PFSK-1 (cell line): ENCODE measurements at regions not wholly inside any gene's neighbourhood (a gene's known extent, or its start where the extent isn't known, plus 50 kb on each side); places are given as distances from the start of the nearest gene placed in this dataset.

Experiments used
- FOXP2 ChIP-seq: optimal IDR thresholded peaks from 2 replicates; pipeline ENCODE3; 2011; ENCODE audit warnings: borderline replicate concordance, control low read depth, inconsistent platforms; ENCODE audit not compliant: insufficient read depth; ENCODE audit errors: extremely low read length, extremely low read depth
- POLR2AphosphoS5 ChIP-seq: IDR thresholded peaks from 2 replicates; pipeline ENCODE4 v1.6.1; 2012; ENCODE audit warnings: low read depth, mild to moderate bottlenecking, control low read depth, low read length, moderate library complexity
- SIN3A ChIP-seq: IDR thresholded peaks from 2 replicates; pipeline ENCODE4 v1.6.1; 2012; ENCODE audit warnings: mild to moderate bottlenecking, low read length, moderate library complexity, borderline replicate concordance; ENCODE audit not compliant: insufficient read depth
- TAF1 ChIP-seq: IDR thresholded peaks from 2 replicates; pipeline ENCODE4 v1.6.1; 2012; ENCODE audit warnings: low read length, control low read depth, borderline replicate concordance; ENCODE audit not compliant: insufficient read depth
- TF ChIP-seq, protein P1 (sequence below), 2 experiments: IDR thresholded peaks; 2 replicates each; pipeline versions ENCODE4 v1.6.1 to v1.8.0; 2011 to 2012; ENCODE audit warnings: low read depth in 2 of 2, low read length in 2 of 2, control low read depth in 1 of 2, inconsistent platforms in 1 of 2, mild to moderate bottlenecking in 1 of 2, moderate library complexity in 1 of 2; ENCODE audit not compliant: insufficient read depth in 1 of 2

DNA sequence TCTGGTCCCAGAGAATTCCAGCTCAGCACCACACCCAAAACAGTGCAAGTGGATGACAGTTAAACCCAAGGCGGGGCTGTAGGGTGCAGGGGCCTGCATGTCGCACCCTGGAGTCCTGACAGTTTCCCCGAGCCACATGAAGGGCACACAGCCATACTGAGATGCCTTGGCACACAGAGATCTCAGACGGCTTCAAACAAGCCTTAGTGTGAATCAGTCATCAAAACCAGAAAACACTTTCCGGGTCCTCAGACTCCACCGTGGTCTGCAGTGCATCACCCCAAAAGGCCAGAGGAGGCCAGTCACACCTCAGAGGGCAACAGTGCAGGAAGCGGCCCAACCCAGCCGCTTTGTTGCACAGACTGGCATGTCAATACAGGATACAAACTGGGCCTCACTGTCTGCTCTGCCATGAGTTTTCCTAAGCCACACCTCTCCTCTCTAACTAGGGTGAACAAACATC is 64.6 kb upstream of the ENPP6 start:
- no peak for TF ChIP-seq FOXP2
- TF ChIP-seq TAF1: no peak
- no peak for TF ChIP-seq POLR2AphosphoS5
- TF ChIP-seq, protein P1, sequence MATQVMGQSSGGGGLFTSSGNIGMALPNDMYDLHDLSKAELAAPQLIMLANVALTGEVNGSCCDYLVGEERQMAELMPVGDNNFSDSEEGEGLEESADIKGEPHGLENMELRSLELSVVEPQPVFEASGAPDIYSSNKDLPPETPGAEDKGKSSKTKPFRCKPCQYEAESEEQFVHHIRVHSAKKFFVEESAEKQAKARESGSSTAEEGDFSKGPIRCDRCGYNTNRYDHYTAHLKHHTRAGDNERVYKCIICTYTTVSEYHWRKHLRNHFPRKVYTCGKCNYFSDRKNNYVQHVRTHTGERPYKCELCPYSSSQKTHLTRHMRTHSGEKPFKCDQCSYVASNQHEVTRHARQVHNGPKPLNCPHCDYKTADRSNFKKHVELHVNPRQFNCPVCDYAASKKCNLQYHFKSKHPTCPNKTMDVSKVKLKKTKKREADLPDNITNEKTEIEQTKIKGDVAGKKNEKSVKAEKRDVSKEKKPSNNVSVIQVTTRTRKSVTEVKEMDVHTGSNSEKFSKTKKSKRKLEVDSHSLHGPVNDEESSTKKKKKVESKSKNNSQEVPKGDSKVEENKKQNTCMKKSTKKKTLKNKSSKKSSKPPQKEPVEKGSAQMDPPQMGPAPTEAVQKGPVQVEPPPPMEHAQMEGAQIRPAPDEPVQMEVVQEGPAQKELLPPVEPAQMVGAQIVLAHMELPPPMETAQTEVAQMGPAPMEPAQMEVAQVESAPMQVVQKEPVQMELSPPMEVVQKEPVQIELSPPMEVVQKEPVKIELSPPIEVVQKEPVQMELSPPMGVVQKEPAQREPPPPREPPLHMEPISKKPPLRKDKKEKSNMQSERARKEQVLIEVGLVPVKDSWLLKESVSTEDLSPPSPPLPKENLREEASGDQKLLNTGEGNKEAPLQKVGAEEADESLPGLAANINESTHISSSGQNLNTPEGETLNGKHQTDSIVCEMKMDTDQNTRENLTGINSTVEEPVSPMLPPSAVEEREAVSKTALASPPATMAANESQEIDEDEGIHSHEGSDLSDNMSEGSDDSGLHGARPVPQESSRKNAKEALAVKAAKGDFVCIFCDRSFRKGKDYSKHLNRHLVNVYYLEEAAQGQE (IDR thresholded peaks at IDR 0.05; ENCODE audit: insufficient read depth in 1 of 2, low read depth in 2 of 2, low read length in 2 of 2): no peak
- TF ChIP-seq SIN3A: no peak

DNA sequence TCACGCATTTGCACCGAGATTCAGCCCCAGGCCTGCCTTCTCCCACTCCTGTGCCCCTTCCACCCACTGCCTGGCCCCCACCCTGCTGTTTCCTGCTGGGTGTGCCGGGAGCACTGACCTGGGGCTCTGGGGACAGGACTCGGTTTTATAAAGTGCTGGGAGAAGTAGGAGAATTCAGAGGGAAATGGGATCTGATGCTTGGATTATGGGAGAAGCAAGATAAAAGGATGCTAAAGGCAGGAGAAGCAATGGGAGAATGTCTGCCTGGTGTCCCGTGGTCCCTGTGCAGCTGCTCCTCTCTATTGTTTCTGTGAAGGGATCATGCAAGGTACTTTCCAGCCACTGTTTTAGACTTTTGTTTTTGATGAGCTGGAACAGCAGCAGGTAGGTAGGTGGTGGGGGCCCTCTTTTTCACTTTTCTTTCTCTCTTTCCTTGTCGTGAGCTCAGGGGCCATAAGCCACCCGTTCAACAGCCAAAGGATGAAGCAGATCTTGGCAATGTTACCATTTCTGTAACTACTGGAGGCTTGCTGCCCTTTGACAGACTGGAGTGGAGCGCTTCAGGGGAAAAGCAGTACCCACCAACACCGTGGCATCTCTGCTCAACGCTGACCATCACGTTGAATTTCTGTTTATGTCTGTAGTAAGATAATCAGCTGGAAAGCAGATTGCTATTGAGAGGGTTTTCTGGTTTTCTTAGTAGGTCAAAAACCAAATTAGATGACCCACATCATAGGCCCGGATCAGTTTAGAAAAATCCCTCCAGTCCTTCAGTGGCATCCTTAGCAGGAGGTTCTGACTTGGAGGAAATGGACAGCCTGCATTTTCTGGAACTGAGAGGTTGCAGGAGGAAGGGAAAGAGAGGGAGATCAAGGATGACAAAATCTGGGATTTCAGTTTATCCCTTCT is 63.8 kb upstream of the ENPP6 start:
- TF ChIP-seq, protein P1 (IDR thresholded peaks at IDR 0.05; ENCODE audit: insufficient read depth in 1 of 2, low read depth in 2 of 2, low read length in 2 of 2): no peak
- no peak for TF ChIP-seq SIN3A
- TF ChIP-seq POLR2AphosphoS5: no peak
- TF ChIP-seq FOXP2: no peak
- TF ChIP-seq TAF1: no peak

DNA sequence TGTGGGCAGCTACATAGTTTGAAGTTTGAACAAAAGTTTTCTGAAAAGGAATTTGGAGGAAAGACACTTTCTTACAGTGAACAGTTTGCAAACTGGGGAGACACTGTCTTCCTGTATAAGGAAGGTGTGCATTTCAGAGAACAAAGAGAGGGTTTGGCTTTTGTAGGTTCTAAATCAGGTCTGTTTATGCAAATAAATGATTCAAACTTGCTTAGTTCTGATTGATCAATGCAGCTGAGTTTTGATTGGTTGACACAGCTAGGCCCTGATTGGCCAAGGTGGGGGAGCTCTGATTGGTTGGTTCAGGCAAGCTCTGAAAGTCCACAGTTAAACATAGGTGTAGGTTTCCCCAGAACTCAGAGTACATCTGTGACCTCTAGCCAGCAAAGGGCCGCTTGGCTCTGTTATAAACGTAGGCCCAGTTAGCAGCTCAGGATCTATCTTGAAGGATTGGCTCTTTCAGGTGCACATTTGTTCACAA is 63.0 kb upstream of the ENPP6 start:
- TF ChIP-seq FOXP2 (no peak), POLR2AphosphoS5 (no peak), SIN3A (no peak), TAF1 (no peak)
- TF ChIP-seq, protein P1 (IDR thresholded peaks at IDR 0.05; ENCODE audit: insufficient read depth in 1 of 2, low read depth in 2 of 2, low read length in 2 of 2): no peak

DNA sequence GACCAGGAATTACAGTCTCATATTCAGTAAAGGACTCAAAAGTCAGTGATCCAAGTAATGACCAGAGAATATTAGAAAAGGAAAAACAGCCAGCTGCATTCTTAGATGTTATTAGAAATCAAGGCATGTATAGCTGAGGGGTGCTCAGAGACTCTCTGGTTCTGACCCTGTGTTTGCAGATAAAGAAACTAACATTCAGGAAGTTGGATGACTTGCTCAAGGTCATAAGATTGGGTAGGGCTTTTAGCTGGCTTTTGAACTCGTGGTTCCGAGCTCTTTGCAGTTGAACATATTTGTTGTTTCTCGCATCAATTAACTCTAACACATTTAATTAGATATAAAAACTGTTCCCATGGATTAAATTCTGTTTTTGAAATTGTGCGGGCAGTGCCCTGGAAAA is 62.5 kb upstream of the ENPP6 start:
- TF ChIP-seq, protein P1 (IDR thresholded peaks at IDR 0.05; ENCODE audit: insufficient read depth in 1 of 2, low read depth in 2 of 2, low read length in 2 of 2): no peak
- TF ChIP-seq FOXP2: no peak
- TF ChIP-seq SIN3A: no peak
- no peak for TF ChIP-seq TAF1
- no peak for TF ChIP-seq POLR2AphosphoS5
